ENCODE measurements at regions not wholly inside any gene's neighbourhood (a gene's known extent, or its start where the extent isn't known, plus 50 kb on each side); places are given as distances from the start of the nearest gene placed in this dataset.

GRCh38 chr3:144275005-144275404 is 303.4 kb downstream of the DIPK2A start:
- DNase-seq (peak in 1 of 14 experiments; percentile 16), ATAC-seq (ENCODE audit: poor library complexity) (no peak)
- H3K4me1 Mint-ChIP-seq (ENCODE audit: low read depth), result peaks cover 4% of the 10 kb centered on the region
- H3K36me3 ChIP-seq (ENCODE audit: insufficient read depth, low read length), result no peaks in the 10 kb centered on the region
- no peak overlapping the region for H3K27ac Mint-ChIP-seq
- no peaks in the 10 kb centered on the region for H3K27me3 ChIP-seq (ENCODE audit: control insufficient read depth in 1 of 2, insufficient read depth in 2 of 2, low read length in 2 of 2)
- ChIA-PET CTCF (no interaction called here), POLR2A (no interaction called here)
- intact Hi-C loops (cut with DNase I, micrococcal nuclease), result no loop called here
- no peak overlapping the region for H3K27ac ChIP-seq (ENCODE audit: low read depth in 1 of 2, low read length in 2 of 2)
- H3K4me3 Mint-ChIP-seq, result no peak overlapping the region
- H3K9me3 ChIP-seq (ENCODE audit: control insufficient read depth in 1 of 2, insufficient read depth in 1 of 2, low read length in 2 of 2), result no peaks in the 10 kb centered on the region
- H3K4me1 ChIP-seq (ENCODE audit: insufficient read depth, low read length), result no peaks in the 10 kb centered on the region
- H3K27me3 Mint-ChIP-seq, result peaks cover 10% of the 10 kb centered on the region
- no peaks in the 10 kb centered on the region for H3K9me3 Mint-ChIP-seq
- H3K4me3 ChIP-seq (ENCODE audit: low read length), result no peak overlapping the region
- TF ChIP-seq, protein P1, sequence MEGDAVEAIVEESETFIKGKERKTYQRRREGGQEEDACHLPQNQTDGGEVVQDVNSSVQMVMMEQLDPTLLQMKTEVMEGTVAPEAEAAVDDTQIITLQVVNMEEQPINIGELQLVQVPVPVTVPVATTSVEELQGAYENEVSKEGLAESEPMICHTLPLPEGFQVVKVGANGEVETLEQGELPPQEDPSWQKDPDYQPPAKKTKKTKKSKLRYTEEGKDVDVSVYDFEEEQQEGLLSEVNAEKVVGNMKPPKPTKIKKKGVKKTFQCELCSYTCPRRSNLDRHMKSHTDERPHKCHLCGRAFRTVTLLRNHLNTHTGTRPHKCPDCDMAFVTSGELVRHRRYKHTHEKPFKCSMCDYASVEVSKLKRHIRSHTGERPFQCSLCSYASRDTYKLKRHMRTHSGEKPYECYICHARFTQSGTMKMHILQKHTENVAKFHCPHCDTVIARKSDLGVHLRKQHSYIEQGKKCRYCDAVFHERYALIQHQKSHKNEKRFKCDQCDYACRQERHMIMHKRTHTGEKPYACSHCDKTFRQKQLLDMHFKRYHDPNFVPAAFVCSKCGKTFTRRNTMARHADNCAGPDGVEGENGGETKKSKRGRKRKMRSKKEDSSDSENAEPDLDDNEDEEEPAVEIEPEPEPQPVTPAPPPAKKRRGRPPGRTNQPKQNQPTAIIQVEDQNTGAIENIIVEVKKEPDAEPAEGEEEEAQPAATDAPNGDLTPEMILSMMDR (IDR thresholded peaks at IDR 0.05), result no peak
- no peaks in the 10 kb centered on the region for H3K36me3 Mint-ChIP-seq (ENCODE audit: low read depth)

DNA sequence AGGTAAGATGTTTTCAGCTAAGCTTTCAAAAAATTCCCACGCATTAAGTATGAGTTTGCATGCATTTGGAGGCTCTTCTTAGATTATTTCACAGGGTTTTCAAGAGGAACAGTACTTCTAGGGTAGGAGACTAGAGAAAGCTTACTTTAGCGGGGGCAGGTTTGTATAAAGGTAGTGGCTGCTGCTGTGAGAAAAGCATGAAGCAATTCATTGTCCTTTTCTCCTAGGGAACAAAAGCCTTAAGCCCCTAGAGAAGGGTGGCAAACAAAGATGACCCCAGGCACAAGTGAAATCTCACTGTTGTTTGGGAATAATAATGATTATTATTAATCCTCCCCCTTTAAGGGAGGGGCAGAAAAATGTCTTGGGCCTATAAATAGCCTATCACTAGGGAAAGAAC is 310.7 kb downstream of the DIPK2A start:
- H3K27ac ChIP-seq (ENCODE audit: low read depth in 1 of 2, low read length in 2 of 2), result no peak overlapping the region
- H3K27me3 Mint-ChIP-seq, result no peaks in the 10 kb centered on the region
- DNase-seq (no peak), ATAC-seq (ENCODE audit: poor library complexity) (no peak)
- ChIA-PET CTCF (no interaction called here), POLR2A (no interaction called here)
- H3K4me1 ChIP-seq (ENCODE audit: insufficient read depth, low read length), result no peaks in the 10 kb centered on the region
- H3K36me3 Mint-ChIP-seq (ENCODE audit: low read depth), result no peaks in the 10 kb centered on the region
- intact Hi-C loops (cut with DNase I, micrococcal nuclease), result no loop called here
- no peaks in the 10 kb centered on the region for H3K36me3 ChIP-seq (ENCODE audit: insufficient read depth, low read length)
- H3K4me3 Mint-ChIP-seq, result no peak overlapping the region
- no peak overlapping the region for H3K27ac Mint-ChIP-seq
- H3K9me3 ChIP-seq (ENCODE audit: control insufficient read depth in 1 of 2, insufficient read depth in 1 of 2, low read length in 2 of 2), result no peaks in the 10 kb centered on the region
- H3K4me1 Mint-ChIP-seq (ENCODE audit: low read depth), result no peaks in the 10 kb centered on the region
- H3K4me3 ChIP-seq (ENCODE audit: low read length), result no peak overlapping the region
- H3K27me3 ChIP-seq (ENCODE audit: control insufficient read depth in 1 of 2, insufficient read depth in 2 of 2, low read length in 2 of 2), result no peaks in the 10 kb centered on the region
- TF ChIP-seq, protein P1 (IDR thresholded peaks at IDR 0.05), result no peak
- no peaks in the 10 kb centered on the region for H3K9me3 Mint-ChIP-seq

GRCh38 chr3:144286235-144286910 is 314.8 kb downstream of the DIPK2A start:
- no peak for ATAC-seq (ENCODE audit: poor library complexity)
- CTCF ChIA-PET, result no interaction called here
- Mint-ChIP-seq H3K4me3 (no peak overlapping the region), H3K27ac (no peak overlapping the region), H3K27me3 (peaks cover 4% of the 10 kb centered on the region), H3K9me3 (peaks cover 3% of the 10 kb centered on the region), H3K4me1 (ENCODE audit: low read depth) (no peaks in the 10 kb centered on the region), H3K36me3 (ENCODE audit: low read depth) (no peaks in the 10 kb centered on the region)
- Histone ChIP-seq H3K27me3 (ENCODE audit: control insufficient read depth in 1 of 2, insufficient read depth in 2 of 2, low read length in 2 of 2) (no peaks in the 10 kb centered on the region), H3K4me3 (ENCODE audit: low read length) (no peak overlapping the region), H3K36me3 (ENCODE audit: insufficient read depth, low read length) (no peaks in the 10 kb centered on the region), H3K9me3 (ENCODE audit: control insufficient read depth in 1 of 2, insufficient read depth in 1 of 2, low read length in 2 of 2) (no peaks in the 10 kb centered on the region), H3K4me1 (ENCODE audit: insufficient read depth, low read length) (no peaks in the 10 kb centered on the region), H3K27ac (ENCODE audit: low read depth in 1 of 2, low read length in 2 of 2) (no peak overlapping the region)
- no peak for DNase-seq
- TF ChIP-seq, protein P1 (IDR thresholded peaks at IDR 0.05), result no peak
- intact Hi-C loops (cut with DNase I, micrococcal nuclease), result no loop called here
- POLR2A ChIA-PET, result no interaction called here
